Non-pigmented ciliary epithelial cell (primary cell): ENCODE measurements at regions not wholly inside any gene's neighbourhood (a gene's known extent, or its start where the extent isn't known, plus 50 kb on each side); places are given as distances from the start of the nearest gene placed in this dataset.

Source experiments
- DNase-seq: peaks from one replicate; pipeline ENCODE4 v3.0.0-alpha.2; 2010; ENCODE audit warnings: low read depth

DNA sequence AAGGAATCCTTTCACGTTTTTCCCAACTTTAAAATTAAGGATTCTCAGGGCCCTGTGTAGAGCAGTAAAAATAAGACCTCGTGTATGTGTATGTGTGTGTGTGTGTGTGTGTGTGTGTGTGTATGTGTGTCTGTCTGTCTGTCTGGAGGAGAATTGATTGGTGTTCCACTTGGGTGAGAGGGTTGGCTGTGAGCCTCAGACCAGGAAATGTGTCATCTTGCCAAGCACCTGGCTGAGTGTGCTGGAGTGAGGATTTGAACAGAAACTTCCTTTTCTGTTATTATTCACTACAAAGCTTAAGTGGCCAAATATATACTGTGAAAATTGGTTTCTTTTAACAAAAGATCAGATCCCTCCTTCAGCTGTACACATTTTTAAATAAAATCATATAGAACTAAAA, 103.6 kb upstream of the NUDT6 start:
- peak; percentile 19 for DNase-seq

DNA sequence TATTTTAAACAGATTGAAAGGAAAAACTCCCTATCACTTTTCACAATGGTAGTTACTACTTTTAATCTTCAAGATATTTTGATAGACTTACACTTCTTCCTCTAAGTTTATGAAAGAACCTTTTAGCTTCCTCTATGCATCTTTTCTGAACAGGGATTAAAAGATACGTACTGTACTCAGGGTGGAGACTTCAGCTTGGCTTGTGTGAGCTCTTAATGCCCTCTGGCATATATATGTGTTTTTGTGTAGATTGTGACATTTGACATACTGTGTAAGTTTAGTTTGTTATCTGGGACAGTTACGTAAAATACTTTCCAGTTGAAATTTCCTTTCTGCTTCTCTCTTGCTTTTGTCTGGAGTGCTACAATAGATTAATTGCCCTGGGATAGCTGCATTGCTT, 109.3 kb upstream of the NUDT6 start:
- no peak for DNase-seq

DNA sequence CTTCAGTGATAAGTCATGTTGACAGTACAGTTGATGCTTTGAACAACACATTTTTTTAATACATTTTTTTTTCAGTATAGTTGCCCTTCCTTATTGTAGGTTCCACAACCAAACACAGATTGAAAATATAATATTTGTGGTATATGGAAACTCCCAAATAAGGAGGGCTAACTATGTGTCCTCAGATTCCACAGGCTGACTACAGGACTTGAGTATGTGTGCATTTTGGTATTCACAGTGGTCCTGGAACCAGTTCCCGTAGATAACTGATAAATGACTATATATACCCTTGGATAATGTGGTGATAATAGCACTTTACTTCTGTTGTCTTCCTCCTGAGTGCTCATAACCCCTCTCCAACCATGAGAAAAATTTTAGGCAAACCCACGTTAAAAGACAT, 111.6 kb upstream of the NUDT6 start:
- no peak for DNase-seq

DNA sequence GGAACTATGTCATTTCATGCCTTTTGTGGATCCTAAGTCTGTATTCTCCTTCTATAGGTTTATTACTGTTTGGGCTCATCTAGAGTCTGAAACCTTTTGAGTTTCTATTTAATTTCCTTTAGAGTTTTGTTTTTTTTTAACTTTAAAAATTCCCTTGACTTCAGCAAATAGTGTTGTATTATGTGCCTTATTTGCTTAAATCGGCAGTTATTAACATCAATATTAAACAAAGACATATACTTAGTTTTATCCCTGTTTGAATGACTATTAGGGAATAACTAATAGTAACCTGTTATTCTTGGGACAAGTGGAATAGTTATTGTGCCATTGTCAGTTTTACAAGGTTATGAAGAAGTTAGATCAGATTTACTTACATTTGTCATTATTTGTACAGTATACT, 112.8 kb upstream of the NUDT6 start:
- DNase-seq, result no peak

DNA sequence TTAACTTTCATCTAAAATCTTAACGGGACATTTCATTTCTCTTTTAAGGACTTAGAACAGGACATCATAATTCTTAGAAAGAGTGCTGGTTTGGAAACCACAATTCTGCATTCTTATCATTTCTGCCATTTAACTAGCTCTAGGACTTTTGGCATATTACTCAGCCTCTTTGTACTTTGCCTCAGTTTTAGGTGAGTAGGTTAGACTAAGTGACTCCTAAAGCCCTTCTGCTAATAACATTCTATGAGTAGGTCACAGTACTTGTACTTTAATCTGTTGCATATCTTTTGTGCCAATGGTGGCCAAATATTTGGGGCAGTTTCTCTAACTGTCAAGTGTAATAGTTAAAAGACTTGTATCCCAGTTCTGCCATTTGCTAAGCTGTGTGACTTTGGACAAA, 115.4 kb upstream of the NUDT6 start:
- DNase-seq, result peak; percentile 23

DNA sequence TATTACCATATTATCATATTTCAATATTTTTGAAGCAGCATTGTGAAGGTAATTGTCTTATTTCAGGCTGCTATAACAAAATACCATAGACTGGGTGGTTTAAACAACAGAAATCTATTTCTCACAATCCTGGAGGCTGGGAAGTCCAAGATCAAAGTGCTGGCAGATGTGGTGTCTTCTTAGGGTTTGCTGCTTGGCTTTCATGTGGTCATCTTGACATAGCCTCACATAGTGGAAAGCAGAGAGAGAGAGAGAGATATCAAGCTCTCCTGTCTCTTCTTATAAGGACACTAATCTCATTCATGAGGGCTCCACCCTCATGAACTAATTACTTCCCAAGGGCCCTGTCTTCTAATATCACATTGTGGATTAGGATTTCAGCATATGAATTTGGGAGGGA, 119.7 kb upstream of the NUDT6 start:
- no peak for DNase-seq

DNA sequence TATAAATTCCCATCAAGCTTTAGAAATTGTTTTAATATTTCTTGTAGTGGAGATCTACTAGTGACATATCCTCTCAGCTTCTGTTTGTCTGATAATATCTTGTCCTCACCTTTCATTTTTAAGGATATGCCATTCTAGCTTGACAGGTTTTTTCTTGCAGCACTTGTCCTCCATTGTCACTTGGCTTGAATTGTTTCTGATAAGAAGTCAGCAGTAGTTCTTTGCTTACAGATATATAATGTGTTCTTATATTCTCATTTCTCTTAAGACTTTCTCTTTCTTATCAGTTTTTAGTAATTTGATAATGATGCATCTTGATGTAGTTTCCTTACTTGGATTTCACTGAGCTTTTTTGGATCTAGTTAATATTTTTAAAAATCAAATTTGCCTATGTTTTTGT, 120.6 kb upstream of the NUDT6 start:
- DNase-seq, result no peak

DNA sequence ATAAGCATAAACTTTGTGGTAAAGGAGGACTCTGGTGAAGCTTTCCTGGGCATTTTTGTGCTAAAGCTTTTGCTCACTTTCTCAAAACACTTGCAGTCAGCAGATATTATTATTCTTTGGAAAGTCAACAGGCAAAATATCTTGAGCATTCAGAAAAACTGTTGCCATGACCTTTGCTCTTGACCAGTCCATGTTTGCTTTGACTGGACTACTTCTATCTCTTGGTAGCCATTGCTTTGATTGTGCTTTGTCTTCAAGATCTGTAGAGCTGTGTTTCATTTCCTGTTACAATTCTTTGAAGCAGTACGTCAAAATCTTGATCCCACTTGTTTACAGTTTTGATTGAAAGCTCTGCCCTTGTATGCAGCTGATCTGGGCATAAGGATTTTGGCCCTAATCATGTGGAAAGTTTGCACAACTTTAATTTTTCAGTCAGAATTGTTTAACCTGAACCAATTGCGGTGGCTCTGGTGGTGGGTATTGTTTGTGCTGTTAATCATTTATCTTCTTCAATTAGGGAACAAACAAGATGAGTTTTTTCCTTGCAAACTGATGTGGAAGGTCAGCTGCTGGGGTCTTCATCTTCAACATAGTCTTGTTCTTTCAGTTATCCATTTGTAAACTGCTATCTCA, 121.5 kb upstream of the NUDT6 start:
- DNase-seq, result no peak

DNA sequence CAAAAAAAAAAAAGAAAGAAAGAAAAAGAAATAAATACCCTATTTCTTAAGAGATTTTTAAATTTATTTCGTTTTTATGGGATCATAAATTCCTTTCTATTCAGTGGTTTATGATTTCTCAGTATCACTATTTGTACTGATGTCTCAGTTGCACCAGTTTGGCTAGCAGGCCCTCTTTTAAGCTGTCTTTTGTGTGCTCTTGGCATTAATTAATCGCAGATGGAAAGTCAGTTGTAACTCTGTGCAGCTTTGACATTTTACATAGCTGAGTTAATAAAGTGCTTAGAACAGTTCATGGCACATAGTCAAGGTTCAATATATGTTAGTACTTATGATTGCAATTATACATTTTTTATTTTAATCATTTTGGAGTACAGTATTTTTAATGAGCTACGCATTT, 123.7 kb upstream of the NUDT6 start:
- no peak for DNase-seq

DNA sequence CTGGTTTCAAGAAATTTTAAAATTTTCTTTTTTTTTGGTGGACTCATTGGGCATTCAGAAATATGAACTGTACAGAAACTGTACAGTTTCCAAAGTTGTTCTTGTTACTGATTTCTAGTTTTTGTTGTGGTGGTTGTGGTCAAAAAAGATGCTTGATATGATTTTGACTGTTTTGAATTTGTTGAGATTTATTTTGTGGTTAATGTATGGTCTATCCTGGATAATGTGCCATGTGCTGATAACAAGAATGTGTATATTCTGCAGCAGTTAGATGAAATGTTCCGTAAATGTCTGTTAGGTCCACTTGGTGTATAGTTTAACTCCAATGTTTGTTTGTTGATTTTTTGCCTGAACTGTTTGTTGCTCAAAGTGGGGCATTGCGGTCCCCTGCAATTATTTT, 127.6 kb upstream of the NUDT6 start:
- DNase-seq, result no peak

DNA sequence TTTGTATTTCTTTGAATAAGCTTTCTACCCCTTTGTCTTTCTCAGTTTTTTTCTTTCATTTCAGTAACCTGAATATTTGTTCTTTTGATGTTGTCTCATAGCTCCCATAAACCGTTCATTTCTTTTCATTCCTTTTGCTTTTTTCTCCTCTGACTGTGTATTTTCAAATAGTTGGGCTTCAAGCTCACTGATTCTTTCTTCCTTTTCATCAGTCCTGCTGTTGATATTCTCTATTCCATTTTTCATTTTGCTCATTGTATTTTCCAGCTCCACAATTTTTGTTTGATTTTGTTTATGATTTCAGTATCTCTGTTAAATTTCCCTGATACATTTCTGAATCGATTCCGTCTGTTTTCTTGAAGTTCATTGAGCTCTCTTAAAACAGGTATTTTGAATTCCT, 129.6 kb upstream of the NUDT6 start:
- DNase-seq, result no peak

DNA sequence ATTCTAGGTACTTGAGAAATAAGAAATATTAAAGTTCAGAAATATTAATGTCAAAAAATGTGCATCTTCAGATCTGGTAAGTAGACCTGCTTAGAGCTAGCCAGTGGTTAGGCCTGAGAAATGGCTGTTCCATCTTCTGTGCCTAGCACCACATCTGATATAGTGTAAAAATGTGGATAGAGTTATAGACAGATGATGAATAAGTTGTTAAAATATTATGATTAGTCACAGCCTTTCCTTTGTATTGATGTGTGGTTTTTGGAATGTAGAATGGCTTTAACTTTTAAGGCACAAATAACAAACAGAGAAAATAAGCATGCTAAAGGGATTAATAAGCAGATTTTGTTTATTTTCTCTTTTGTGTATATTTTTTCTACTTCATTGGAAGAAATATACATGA, 133.5 kb upstream of the NUDT6 start:
- no peak for DNase-seq

DNA sequence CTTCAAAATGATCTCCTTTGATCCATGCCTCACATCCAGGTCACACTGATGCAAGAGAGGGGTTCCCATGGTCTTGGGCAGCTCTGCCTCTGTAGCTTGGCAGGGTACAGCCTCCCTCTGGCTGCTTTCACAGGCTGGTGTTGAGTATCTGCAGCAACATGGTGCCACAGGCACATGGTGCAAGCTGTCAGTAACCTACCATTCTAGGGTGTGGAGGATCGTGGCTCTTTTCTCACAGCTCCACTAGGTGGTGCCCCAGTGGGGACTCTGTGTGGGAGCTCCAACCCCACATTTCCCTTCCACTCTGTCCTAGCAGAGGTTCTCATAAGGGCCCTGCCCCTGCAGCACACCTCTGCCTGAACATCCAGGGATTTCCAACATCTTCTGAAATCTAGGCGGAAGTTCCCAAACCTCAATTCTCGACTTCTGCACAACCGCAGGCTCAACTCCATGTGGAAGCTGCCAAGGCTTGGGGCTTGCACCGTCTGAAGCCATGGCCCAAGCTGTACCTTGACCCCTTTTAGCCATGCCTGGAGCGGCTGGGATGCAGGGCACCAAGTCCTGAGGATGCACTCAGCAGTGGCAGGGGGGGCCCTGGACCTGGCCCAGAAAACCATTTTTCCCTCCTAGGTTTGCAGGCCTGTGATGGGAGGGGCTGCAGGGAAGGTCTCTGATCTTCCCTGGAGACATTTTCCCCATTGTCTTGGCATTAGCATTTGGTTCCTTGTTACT, 137.8 kb upstream of the NUDT6 start:
- no peak for DNase-seq

DNA sequence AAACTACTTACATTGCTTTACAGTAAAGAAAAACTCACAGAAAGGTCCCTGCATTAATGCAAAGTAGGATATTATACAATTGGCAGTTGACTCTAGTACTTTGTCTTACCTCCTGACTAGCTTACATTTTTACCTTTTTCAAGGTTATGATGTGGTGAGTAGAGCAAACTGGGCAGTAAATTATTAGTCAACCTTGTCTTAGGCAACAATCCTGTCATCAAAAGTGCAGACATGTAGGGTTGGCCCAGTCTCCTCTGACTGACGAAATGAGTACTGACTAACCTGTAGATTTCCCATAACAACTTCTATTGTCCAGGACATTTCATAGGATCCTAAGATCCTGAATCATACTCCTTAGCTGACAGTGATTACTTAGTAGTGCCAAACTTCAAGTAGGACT, 142.0 kb upstream of the NUDT6 start:
- no peak for DNase-seq

DNA sequence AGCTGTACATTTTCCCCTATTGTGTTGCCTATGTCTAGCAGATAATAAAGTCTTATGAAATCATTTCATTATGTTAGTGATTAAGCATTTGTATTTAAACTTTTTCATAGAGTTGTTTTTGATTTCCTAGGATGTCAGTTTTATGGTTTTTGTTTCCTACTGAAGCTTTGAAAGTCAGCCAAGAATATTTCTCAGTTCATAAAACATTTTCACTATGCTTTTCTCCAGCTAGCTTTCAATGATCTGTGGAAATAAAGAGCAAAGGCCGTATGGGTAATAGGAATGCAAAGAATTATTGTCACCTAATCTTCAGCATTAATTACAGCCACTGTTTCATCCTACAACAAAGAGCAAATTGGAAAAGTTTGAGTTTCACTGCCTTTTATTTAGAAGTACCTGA, 145.7 kb upstream of the NUDT6 start:
- DNase-seq, result no peak

DNA sequence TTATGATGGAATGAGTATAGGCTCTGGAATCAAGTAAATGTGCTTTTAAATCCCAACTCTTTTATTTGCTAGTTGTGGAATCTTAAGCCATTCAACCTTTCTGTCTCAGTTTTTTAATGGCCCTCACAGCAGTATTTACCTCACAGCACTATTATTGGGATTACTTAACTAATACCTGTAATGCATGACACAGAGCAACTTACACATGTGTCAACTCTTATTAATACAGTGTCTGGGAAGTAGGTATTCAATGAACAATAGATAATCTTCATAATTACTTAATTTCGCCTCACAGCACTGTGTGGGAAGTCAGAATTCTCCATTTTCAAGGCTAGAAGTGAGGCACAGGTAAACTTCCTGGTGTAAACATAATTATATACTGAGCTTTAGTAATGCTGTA, 149.7 kb upstream of the NUDT6 start:
- DNase-seq, result no peak

DNA sequence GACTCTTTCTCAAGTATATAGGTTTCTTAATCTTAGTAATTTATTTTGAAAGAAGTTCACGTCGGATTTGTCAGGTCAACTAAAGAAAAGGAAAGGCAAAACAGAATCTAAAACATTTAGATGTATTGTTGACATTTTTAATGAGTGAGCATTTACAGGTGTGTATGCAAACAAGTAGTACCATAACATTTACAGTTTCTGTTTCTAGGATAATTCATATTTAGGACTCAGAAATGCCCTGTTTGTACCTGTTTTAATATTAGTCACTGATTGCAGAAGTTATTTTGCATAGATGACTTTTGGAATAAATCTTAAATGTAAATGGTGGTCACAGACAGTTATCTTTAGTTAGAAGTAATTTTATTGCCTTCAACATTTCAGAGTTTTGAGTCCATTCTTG, 151.3 kb upstream of the NUDT6 start:
- no peak for DNase-seq

DNA sequence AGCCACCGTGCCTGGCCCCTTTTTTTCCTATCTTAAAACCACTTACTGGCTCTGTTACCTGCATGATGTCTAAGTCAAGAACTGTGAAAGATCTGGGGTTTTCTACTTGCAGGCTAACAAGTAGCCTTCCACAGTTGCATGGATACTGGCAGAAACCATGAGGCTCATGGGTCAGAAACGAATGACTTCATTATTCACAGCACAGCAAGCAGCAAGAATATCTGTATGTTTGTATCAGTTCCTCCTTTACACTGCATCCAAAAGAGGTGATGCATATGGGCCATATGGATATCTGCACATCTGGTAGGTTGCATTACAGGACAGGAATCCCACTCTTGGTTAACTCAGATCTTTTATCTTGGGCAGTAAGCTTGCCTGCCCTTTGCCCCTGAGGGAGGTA, 154.9 kb upstream of the NUDT6 start:
- no peak for DNase-seq

DNA sequence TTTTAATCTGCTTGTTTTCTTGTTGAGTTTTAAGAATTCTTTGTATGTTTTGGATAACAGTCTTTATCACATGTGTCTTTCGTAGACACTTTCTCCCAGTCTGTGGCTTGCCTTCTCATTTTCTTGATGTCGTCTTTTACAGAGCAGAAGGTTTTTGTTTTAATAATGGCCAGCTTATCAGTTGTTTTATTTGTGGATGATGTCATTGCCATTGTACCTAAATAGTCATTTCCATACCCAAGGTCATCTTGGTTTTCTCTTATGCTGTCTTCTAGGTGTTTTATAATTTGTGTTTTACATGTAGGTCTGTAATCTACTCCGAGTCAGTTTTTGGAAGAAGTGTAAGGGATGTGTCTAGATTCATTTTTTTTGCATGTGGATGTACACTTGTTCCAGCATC, 159.6 kb upstream of the NUDT6 start:
- no peak for DNase-seq

DNA sequence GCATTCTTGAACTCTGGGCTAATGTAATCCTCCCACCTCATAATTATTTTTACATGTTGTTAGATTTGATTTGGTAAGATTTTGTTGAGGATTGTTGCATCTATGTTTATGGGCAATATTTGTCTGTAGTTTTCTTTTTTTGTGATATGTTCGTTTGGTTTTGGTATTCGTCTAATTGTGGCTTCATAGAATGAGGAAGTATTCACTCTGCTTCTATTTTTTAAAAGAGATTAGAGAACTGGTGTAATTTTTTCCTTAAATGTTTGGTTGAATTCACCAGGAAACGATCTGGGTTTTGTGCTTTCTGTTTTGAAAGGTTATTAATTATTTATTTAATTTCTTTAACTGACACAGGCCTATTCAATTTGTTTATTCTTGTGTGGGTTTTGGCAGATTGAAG, 161.2 kb upstream of the NUDT6 start:
- DNase-seq, result no peak

DNA sequence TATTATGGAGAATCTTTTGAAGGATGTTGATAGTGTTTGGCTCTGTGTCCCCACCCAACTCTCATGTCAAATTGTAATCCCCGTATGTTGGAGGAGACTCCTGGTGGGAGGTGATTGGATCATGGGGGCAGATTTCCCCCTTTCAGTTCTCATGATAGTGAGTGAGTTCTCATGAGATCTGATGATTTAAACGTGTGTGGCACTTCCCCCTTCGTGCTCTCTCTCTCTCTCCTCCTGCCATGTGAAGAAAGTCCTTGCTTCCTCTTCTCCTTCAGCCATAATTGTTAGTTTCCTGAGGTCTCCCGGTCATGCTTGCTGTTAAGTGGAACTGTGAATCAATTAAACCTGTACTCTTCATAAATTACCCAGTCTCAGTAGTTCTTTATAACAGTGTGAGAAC, 166.1 kb upstream of the NUDT6 start:
- no peak for DNase-seq

DNA sequence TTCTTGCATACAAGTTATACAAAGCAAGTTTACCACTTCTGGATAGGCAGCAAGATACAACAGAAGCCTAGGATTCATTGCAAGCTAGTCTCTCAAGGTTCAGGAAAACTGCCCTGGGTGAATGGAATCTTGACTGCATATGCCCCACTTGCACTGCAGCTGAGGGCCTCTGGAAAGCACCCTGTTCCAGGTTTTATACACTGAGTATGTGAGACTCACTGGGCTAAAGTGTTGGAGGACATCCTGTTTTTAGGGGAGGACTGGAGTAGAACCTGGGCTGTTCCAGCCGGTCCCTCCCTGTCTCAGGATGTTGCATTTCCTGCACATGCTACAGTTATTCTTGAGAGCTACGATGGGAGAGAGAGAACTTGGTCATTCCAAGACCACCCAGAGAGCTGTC, 168.5 kb upstream of the NUDT6 start:
- DNase-seq, result no peak

DNA sequence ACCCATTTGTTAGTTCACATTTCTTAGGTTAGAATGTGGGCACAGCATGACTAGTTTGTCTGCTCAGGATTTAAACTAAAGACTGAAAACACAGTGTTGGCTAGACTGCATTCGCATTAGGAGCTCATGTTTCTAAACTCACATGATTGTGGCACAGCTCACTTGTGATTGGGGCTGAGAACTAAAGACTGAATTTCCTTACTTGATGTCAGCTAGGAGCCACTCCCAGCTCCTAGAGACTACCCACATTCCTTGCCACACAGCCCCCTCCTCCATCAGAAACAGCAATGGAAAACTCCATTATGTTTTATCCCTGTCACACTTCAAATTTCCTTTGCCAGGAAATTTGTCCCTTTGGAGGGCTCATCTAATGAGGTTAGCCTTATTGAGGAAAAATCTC, 170.2 kb upstream of the NUDT6 start:
- no peak for DNase-seq

DNA sequence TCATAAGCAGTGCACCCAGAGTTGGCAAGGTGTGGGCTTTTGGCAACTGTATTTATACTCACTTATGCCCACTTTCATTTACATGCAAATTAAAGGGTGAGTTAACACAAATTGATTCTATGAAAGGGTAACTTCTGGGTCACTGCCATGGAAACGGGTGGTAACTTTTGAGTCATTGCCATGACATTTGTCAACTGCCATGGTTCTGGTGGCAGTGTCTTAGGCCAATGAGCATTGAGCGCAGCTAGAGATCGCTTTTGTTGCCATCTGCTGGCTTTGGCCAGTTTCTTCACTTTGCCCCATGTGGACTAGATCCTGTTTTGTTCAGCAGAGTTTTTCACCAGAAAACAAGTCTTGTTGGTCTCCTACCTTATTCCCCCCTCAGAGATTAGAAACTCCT, 170.8 kb upstream of the NUDT6 start:
- no peak for DNase-seq
